Activated CD4-positive, alpha-beta T cell treated with anti-CD3 and anti-CD28 coated beads for 36 hours (primary cell): ENCODE measurements at regions not wholly inside any gene's neighbourhood (a gene's known extent, or its start where the extent isn't known, plus 50 kb on each side); places are given as distances from the start of the nearest gene placed in this dataset.

Source experiments
- ATAC-seq: fragments of 200-7000 bp; cut with Tn5 transposase; one replicate; pipeline ENCODE4 v1.10.0; 2021; ENCODE audit warnings: mild to moderate bottlenecking, moderate library complexity
- CTCF ChIA-PET: fragments of 350-600 bp; sonication (Branson Sonifier 250); formaldehyde crosslinking; loops from one replicate; lab custom pipeline; 2021; ENCODE audit warnings: antibody characterized with exemption; lab: Charles Lee
- POLR2A ChIA-PET: fragments of 350-600 bp; sonication (Branson Sonifier 250); formaldehyde crosslinking; loops from one replicate; lab custom pipeline; 2021; ENCODE audit warnings: antibody characterized with exemption, inconsistent platforms; lab: Charles Lee
- DNase-seq: peaks from one replicate; pipeline ENCODE4 v3.0.0-alpha.2; 2020
- H3K27ac Mint-ChIP-seq: one replicate; pipeline ENCODE4 v1.8.0; 2021; ENCODE audit warnings: mixed read lengths
- H3K27me3 Mint-ChIP-seq: one replicate; pipeline ENCODE4 v1.8.0; 2021; ENCODE audit warnings: mixed read lengths
- H3K36me3 Mint-ChIP-seq: one replicate; pipeline ENCODE4 v1.8.0; 2021; ENCODE audit warnings: low read depth, mixed read lengths
- H3K4me1 Mint-ChIP-seq: one replicate; pipeline ENCODE4 v1.8.0; 2021; ENCODE audit warnings: mixed read lengths
- H3K4me3 Mint-ChIP-seq: one replicate; pipeline ENCODE4 v1.8.0; 2021; ENCODE audit warnings: mild to moderate bottlenecking, moderate library complexity, mixed read lengths
- H3K9me3 Mint-ChIP-seq: one replicate; pipeline ENCODE4 v1.8.0; 2021; ENCODE audit warnings: low read depth, mixed read lengths
- intact Hi-C, 2 experiments: fragments of 100-400 bp; cut with DNase I in 1 of 2; cut with micrococcal nuclease in 1 of 2; formaldehyde crosslinking; loops; one replicate each; pipeline versions ENCODE4 v1.14.2 to v1.15.1; 2022 to 2024; cut with DNase I, micrococcal nuclease

- H3K27ac Mint-ChIP-seq = no peak overlapping the region
- intact Hi-C loops = no loop called here
- peaks cover 10% of the 10 kb centered on the region for H3K27me3 Mint-ChIP-seq
- DNase-seq (no peak), ATAC-seq (no peak)
- ChIA-PET POLR2A (no interaction called here), CTCF (no interaction called here)
- H3K36me3 Mint-ChIP-seq = no peaks in the 10 kb centered on the region
- H3K4me3 Mint-ChIP-seq = no peak overlapping the region
- H3K4me1 Mint-ChIP-seq = peaks cover 12% of the 10 kb centered on the region
- no peaks in the 10 kb centered on the region for H3K9me3 Mint-ChIP-seq
Observed at GRCh38 chr2:128521482-128521881, 202.8 kb upstream of the HS6ST1 start.

DNA sequence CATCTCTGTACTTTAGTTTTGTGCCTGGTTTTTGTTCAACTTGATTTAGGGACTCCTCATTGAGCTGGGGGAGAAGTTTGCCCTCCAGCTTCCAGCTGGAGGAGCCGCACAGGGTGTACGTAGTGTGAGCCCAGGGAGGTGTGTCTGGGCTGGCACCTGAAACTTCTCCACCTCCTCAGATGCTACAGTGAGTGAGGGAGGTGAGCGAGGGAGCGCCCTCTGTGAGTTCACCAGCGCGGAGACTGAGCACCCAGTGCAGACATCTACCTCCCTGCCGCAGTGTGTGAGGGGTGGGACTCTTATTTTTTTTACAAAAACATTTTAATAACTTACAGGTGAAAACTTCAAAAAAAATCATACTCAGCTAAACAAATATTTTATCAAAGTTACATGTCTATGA, 204.2 kb upstream of the HS6ST1 start:
- Mint-ChIP-seq H3K4me1 (peaks cover 12% of the 10 kb centered on the region), H3K4me3 (no peak overlapping the region), H3K27ac (no peak overlapping the region), H3K9me3 (no peaks in the 10 kb centered on the region), H3K27me3 (peaks cover 10% of the 10 kb centered on the region), H3K36me3 (no peaks in the 10 kb centered on the region)
- no peak for ATAC-seq
- no peak for DNase-seq
- intact Hi-C loops = no loop called here
- POLR2A ChIA-PET = no interaction called here
- CTCF ChIA-PET = no interaction called here

GRCh38 chr2:128523457-128523856, 204.8 kb upstream of the HS6ST1 start:
- peaks cover 10% of the 10 kb centered on the region for H3K27me3 Mint-ChIP-seq
- ChIA-PET CTCF (interaction anchor here (0.6 kb wide), 1 partner anchor 94 kb away, joined by 3 read pairs; no protein-coding TSS in a partner anchor), POLR2A (no interaction called here)
- H3K4me3 Mint-ChIP-seq = no peak overlapping the region
- DNase-seq (no peak), ATAC-seq (no peak)
- intact Hi-C loops = no loop called here
- no peaks in the 10 kb centered on the region for H3K36me3 Mint-ChIP-seq
- H3K4me1 Mint-ChIP-seq = peaks cover 12% of the 10 kb centered on the region
- H3K27ac Mint-ChIP-seq = no peak overlapping the region
- H3K9me3 Mint-ChIP-seq = no peaks in the 10 kb centered on the region

DNA sequence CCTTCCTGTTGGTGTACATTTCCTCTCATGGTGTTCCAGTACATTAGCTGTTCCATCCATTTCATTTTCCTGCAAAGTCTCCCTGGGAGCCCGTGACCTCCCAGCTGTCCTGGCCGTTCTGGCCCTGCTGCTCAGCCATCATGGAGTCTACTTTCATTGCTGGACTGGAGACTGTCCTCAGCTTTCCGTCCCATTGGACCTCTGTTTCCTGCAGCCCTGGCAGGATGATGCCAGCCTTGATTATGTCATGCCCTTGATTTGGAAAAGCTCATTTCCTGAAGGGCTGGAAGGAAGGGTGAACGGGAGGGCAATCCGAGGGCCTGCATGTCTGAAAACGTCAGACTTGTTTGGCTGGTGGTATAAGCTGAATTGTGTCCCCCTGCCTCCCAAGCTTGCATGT, 205.5 kb upstream of the HS6ST1 start:
- CTCF ChIA-PET = no interaction called here
- POLR2A ChIA-PET = no interaction called here
- intact Hi-C loops = no loop called here
- Mint-ChIP-seq H3K9me3 (no peaks in the 10 kb centered on the region), H3K27ac (no peak overlapping the region), H3K4me1 (peaks cover 12% of the 10 kb centered on the region), H3K4me3 (no peak overlapping the region), H3K27me3 (peaks cover 10% of the 10 kb centered on the region), H3K36me3 (no peaks in the 10 kb centered on the region)
- ATAC-seq (no peak), DNase-seq (no peak)

DNA sequence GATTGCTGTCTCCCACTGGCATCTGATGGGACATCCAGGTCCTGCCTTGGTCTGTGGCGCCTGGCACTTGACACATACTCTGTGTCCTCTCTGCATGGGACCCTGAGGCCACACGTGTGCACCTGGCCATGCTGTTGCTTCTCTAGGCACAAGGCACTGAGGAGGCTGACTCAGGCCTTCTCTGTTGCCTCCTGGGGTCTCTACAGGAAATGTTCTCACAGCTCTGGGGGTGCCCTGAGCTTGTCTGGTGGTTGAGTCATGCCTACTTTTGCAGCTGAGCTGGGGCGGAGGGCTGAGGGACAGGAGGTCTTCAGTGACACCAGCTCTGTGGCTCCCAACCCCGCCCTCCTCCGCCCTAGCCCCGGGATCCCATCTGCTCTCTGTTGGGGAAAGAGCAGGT, 207.0 kb upstream of the HS6ST1 start:
- ATAC-seq = no peak
- no peaks in the 10 kb centered on the region for H3K36me3 Mint-ChIP-seq
- intact Hi-C loops = no loop called here
- H3K27ac Mint-ChIP-seq = no peak overlapping the region
- H3K4me1 Mint-ChIP-seq = peaks cover 6% of the 10 kb centered on the region
- no peak for DNase-seq
- POLR2A ChIA-PET = no interaction called here
- H3K27me3 Mint-ChIP-seq = peaks cover 10% of the 10 kb centered on the region
- no peak overlapping the region for H3K4me3 Mint-ChIP-seq
- H3K9me3 Mint-ChIP-seq = no peaks in the 10 kb centered on the region
- CTCF ChIA-PET = no interaction called here

- CTCF ChIA-PET = interaction anchor here (0.8 kb wide), 1 partner anchor 456 kb away, joined by 3 read pairs; no protein-coding TSS in a partner anchor
- no peaks in the 10 kb centered on the region for H3K9me3 Mint-ChIP-seq
- no peak overlapping the region for H3K27ac Mint-ChIP-seq
- H3K4me3 Mint-ChIP-seq = no peak overlapping the region
- DNase-seq (no peak), ATAC-seq (no peak)
- intact Hi-C loops = no loop called here
- H3K4me1 Mint-ChIP-seq = no peaks in the 10 kb centered on the region
- H3K27me3 Mint-ChIP-seq = peaks cover 10% of the 10 kb centered on the region
- no peaks in the 10 kb centered on the region for H3K36me3 Mint-ChIP-seq
- POLR2A ChIA-PET = no interaction called here
Observed at GRCh38 chr2:128526455-128526976, 207.8 kb upstream of the HS6ST1 start.

- H3K27me3 Mint-ChIP-seq = peaks cover 5% of the 10 kb centered on the region
- H3K4me1 Mint-ChIP-seq = no peaks in the 10 kb centered on the region
- no peaks in the 10 kb centered on the region for H3K9me3 Mint-ChIP-seq
- H3K27ac Mint-ChIP-seq = no peak overlapping the region
- intact Hi-C loops = no loop called here
- CTCF ChIA-PET = no interaction called here
- no peaks in the 10 kb centered on the region for H3K36me3 Mint-ChIP-seq
- POLR2A ChIA-PET = no interaction called here
- H3K4me3 Mint-ChIP-seq = no peak overlapping the region
- ATAC-seq (no peak), DNase-seq (no peak)
Observed at GRCh38 chr2:128528133-128528532, 209.5 kb upstream of the HS6ST1 start.

- DNase-seq (no peak), ATAC-seq (no peak)
- Mint-ChIP-seq H3K27ac (no peak overlapping the region), H3K4me3 (no peak overlapping the region), H3K27me3 (peaks cover 9% of the 10 kb centered on the region), H3K4me1 (peaks cover 3% of the 10 kb centered on the region), H3K9me3 (no peaks in the 10 kb centered on the region), H3K36me3 (no peaks in the 10 kb centered on the region)
- ChIA-PET CTCF (interaction anchor here (0.6 kb wide), 1 partner anchor 1503 kb away, joined by 3 read pairs; no protein-coding TSS in a partner anchor), POLR2A (no interaction called here)
- intact Hi-C loops = loop anchor here (5.0 to 10.0 kb wide), 2 partner anchors 205 to 208 kb away; no protein-coding TSS in a partner anchor
Observed at GRCh38 chr2:128530025-128530573, 211.4 kb upstream of the HS6ST1 start.

DNA sequence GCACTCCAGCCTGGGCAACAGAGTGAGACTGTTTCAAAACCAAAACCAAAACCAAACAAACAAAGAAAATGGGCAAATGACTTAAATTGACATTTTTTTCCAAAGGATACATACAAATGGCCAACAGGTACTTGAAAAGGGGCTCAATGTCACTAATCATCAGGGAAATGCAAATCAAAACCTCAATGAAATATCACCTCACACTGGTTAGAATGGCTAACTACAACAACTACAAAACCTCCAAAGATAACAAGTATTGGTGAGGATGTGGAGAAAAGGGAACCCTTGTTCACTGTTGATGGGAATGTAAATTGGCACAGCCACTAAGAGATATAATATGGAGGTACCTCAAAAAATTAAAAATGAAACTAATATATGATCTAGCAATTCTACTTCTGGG, 213.2 kb upstream of the HS6ST1 start:
- H3K4me3 Mint-ChIP-seq = no peak overlapping the region
- CTCF ChIA-PET = interaction anchor here (0.7 kb wide), 1 partner anchor 271 kb away, joined by 3 read pairs; no protein-coding TSS in a partner anchor
- peaks cover 9% of the 10 kb centered on the region for H3K27me3 Mint-ChIP-seq
- no peak for DNase-seq
- peaks cover 7% of the 10 kb centered on the region for H3K4me1 Mint-ChIP-seq
- POLR2A ChIA-PET = no interaction called here
- no peaks in the 10 kb centered on the region for H3K36me3 Mint-ChIP-seq
- H3K9me3 Mint-ChIP-seq = no peaks in the 10 kb centered on the region
- intact Hi-C loops = loop anchor here (5.0 to 10.0 kb wide), 2 partner anchors 207 to 210 kb away; no protein-coding TSS in a partner anchor
- no peak for ATAC-seq
- no peak overlapping the region for H3K27ac Mint-ChIP-seq

GRCh38 chr2:128533101-128533500, 214.4 kb upstream of the HS6ST1 start:
- POLR2A ChIA-PET = no interaction called here
- Mint-ChIP-seq H3K27me3 (peaks cover 9% of the 10 kb centered on the region), H3K36me3 (no peaks in the 10 kb centered on the region), H3K27ac (no peak overlapping the region), H3K9me3 (no peaks in the 10 kb centered on the region), H3K4me1 (peaks cover 14% of the 10 kb centered on the region), H3K4me3 (no peak overlapping the region)
- ATAC-seq (no peak), DNase-seq (no peak)
- CTCF ChIA-PET = no interaction called here
- intact Hi-C loops = loop anchor here (5.0 to 10.0 kb wide), 2 partner anchors 208 to 211 kb away; no protein-coding TSS in a partner anchor

- Mint-ChIP-seq H3K36me3 (no peaks in the 10 kb centered on the region), H3K27ac (no peak overlapping the region), H3K4me1 (peaks cover 14% of the 10 kb centered on the region), H3K4me3 (no peak overlapping the region), H3K27me3 (peaks cover 9% of the 10 kb centered on the region), H3K9me3 (no peaks in the 10 kb centered on the region)
- ATAC-seq = no peak
- ChIA-PET CTCF (no interaction called here), POLR2A (no interaction called here)
- DNase-seq = no peak
- intact Hi-C loops = loop anchor here (5.0 to 10.0 kb wide), 3 partner anchors 87 to 213 kb away; no protein-coding TSS in a partner anchor
Observed at GRCh38 chr2:128534688-128535392, 216.2 kb upstream of the HS6ST1 start.

- no peaks in the 10 kb centered on the region for H3K9me3 Mint-ChIP-seq
Observed at GRCh38 chr2:128535953-128536352, 217.3 kb upstream of the HS6ST1 start.

More at GRCh38 chr2:128535953-128536352, 217.3 kb upstream of the HS6ST1 start:
- intact Hi-C loops = loop anchor here (2.0 to 10.0 kb wide), 3 partner anchors 63 to 211 kb away; no protein-coding TSS in a partner anchor
- H3K27me3 Mint-ChIP-seq = peaks cover 9% of the 10 kb centered on the region
- H3K36me3 Mint-ChIP-seq = no peaks in the 10 kb centered on the region
- H3K4me1 Mint-ChIP-seq = peaks cover 14% of the 10 kb centered on the region
- H3K27ac Mint-ChIP-seq = no peak overlapping the region
- ChIA-PET POLR2A (no interaction called here), CTCF (interaction anchor here (0.8 kb wide), 1 partner anchor 8 kb away, joined by 3 read pairs; no protein-coding TSS in a partner anchor)
- peak; percentile 66 for ATAC-seq
- no peak overlapping the region for H3K4me3 Mint-ChIP-seq
- DNase-seq = no peak
